ENCODE measurements at regions not wholly inside any gene's neighbourhood (a gene's known extent, or its start where the extent isn't known, plus 50 kb on each side); places are given as distances from the start of the nearest gene placed in this dataset.

DNA sequence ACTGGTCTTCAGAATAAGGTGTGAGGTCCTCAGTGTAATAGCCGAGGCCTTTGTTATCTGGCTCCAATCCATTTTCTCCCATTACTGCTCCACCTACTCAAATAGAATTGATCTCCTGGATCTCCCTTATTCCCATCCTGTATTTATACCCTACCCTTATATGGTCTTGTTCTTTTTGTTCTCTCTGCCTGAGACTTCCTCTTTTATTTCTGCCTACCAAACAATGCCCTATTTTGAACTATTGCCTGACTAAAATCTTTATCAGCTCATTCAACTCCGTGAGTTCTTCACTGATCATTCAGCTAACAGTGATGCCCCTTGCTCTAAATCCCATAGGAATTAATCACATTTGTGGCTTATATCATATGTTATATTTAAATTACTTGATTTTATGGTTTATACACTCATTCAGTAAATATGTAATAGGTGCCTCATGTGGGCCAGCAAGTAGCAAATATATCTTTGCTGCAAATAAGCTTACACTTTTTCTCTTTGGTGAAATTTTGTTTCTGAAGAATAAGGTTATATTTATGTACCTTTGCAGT, 417.5 kb upstream of the MEF2C start:
- Histone ChIP-seq H3K27ac (ENCODE audit: insufficient read depth, low read depth, low read length) (no peak overlapping the region), H3K9me1 (replicated peaks; ENCODE audit: control insufficient read depth, extremely low read depth, insufficient read depth, low read length) (no peaks in the 10 kb centered on the region), H3K9ac (replicated peaks; ENCODE audit: extremely low read depth, insufficient read depth, low read length) (no peak overlapping the region), H3K79me2 (ENCODE audit: control insufficient read depth, insufficient read depth, low read length) (no peaks in the 10 kb centered on the region), H3K4me3 (replicated peaks in 1 of 3; ENCODE audit: insufficient read depth in 1 of 3, low read depth in 1 of 3, low read length in 3 of 3) (no peak overlapping the region), H2AFZ (ENCODE audit: low read depth, low read length) (no peak overlapping the region), H3K27me3 (ENCODE audit: control insufficient read depth in 2 of 2, insufficient read depth in 2 of 2, low read length in 2 of 2) (no peaks in the 10 kb centered on the region), H3K36me3 (ENCODE audit: control insufficient read depth in 2 of 2, extremely low read depth in 1 of 2, insufficient read depth in 2 of 2, low read length in 2 of 2) (no peaks in the 10 kb centered on the region), H4K20me1 (replicated peaks; ENCODE audit: control insufficient read depth, extremely low read depth, insufficient read depth, low read length) (no peaks in the 10 kb centered on the region), H3K4me2 (ENCODE audit: insufficient read depth, low read length) (no peak overlapping the region), H3K4me1 (ENCODE audit: control insufficient read depth, extremely low read depth, insufficient read depth, low read length) (no peaks in the 10 kb centered on the region), H3K9me3 (replicated peaks; ENCODE audit: control insufficient read depth, insufficient read depth, low read length) (no peaks in the 10 kb centered on the region)
- no peak for DNase-seq (ENCODE audit: low read depth, low spot score)
- dilution Hi-C loops (cut with MboI; ENCODE audit: extremely low pct_ligation_motif_present, low sequenced_read_pairs) (no loop called here), intact Hi-C loops (cut with micrococcal nuclease) (no loop called here)
- no peak for FAIRE-seq
- TF ChIP-seq POLR2A (IDR thresholded peaks at IDR 0.05; ENCODE audit: low read depth, low read length) (no peak), FOS (IDR thresholded peaks at IDR 0.05; ENCODE audit: borderline replicate concordance, insufficient read depth, low read length) (no peak), POLR2AphosphoS5 (IDR thresholded peaks at IDR 0.05; ENCODE audit: insufficient read depth, low read depth, low read length) (no peak)
- TF ChIP-seq, protein P1, sequence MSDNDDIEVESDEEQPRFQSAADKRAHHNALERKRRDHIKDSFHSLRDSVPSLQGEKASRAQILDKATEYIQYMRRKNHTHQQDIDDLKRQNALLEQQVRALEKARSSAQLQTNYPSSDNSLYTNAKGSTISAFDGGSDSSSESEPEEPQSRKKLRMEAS (IDR thresholded peaks at IDR 0.05; ENCODE audit: insufficient read depth, insufficient read length), result no peak
- ChIA-PET CTCF (no interaction called here), POLR2A (no interaction called here)
- BruUV-seq (replicated peaks), result no TSS peak

GRCh38 chr5:89299998-89300397, 417.0 kb upstream of the MEF2C start:
- BruUV-seq (replicated peaks), result no TSS peak
- Histone ChIP-seq H3K9me3 (replicated peaks; ENCODE audit: control insufficient read depth, insufficient read depth, low read length) (no peaks in the 10 kb centered on the region), H2AFZ (ENCODE audit: low read depth, low read length) (no peak overlapping the region), H3K36me3 (ENCODE audit: control insufficient read depth in 2 of 2, extremely low read depth in 1 of 2, insufficient read depth in 2 of 2, low read length in 2 of 2) (no peaks in the 10 kb centered on the region), H3K79me2 (ENCODE audit: control insufficient read depth, insufficient read depth, low read length) (no peaks in the 10 kb centered on the region), H3K9me1 (replicated peaks; ENCODE audit: control insufficient read depth, extremely low read depth, insufficient read depth, low read length) (no peaks in the 10 kb centered on the region), H3K4me3 (replicated peaks in 1 of 3; ENCODE audit: insufficient read depth in 1 of 3, low read depth in 1 of 3, low read length in 3 of 3) (no peak overlapping the region), H3K27me3 (ENCODE audit: control insufficient read depth in 2 of 2, insufficient read depth in 2 of 2, low read length in 2 of 2) (no peaks in the 10 kb centered on the region), H3K4me2 (ENCODE audit: insufficient read depth, low read length) (no peak overlapping the region), H3K9ac (replicated peaks; ENCODE audit: extremely low read depth, insufficient read depth, low read length) (no peak overlapping the region), H4K20me1 (replicated peaks; ENCODE audit: control insufficient read depth, extremely low read depth, insufficient read depth, low read length) (no peaks in the 10 kb centered on the region), H3K27ac (ENCODE audit: insufficient read depth, low read depth, low read length) (no peak overlapping the region), H3K4me1 (ENCODE audit: control insufficient read depth, extremely low read depth, insufficient read depth, low read length) (no peaks in the 10 kb centered on the region)
- ChIA-PET CTCF (no interaction called here), POLR2A (no interaction called here)
- DNase-seq (ENCODE audit: low read depth, low spot score) (no peak), FAIRE-seq (no peak)
- dilution Hi-C loops (cut with MboI; ENCODE audit: extremely low pct_ligation_motif_present, low sequenced_read_pairs), result no loop called here
- TF ChIP-seq EZH2 (IDR thresholded peaks at IDR 0.05; ENCODE audit: borderline replicate concordance, low read depth, low read length, severe bottlenecking) (no peak), MYC (IDR thresholded peaks at IDR 0.05; ENCODE audit: low read depth, low read length) (no peak), JUN (IDR thresholded peaks at IDR 0.05; ENCODE audit: borderline replicate concordance, insufficient read depth, insufficient read length, low read depth) (no peak), GATA2 (IDR thresholded peaks at IDR 0.05; ENCODE audit: insufficient read depth, insufficient read length, low read depth, low read length) (no peak), CTCF (IDR thresholded peaks at IDR 0.05; ENCODE audit: extremely low read depth in 1 of 2, insufficient read depth in 1 of 2, low read depth in 1 of 2, low read length in 2 of 2) (no peak), POLR2A (IDR thresholded peaks at IDR 0.05; ENCODE audit: low read depth, low read length) (no peak), FOS (IDR thresholded peaks at IDR 0.05; ENCODE audit: borderline replicate concordance, insufficient read depth, low read length) (no peak), POLR2AphosphoS5 (IDR thresholded peaks at IDR 0.05; ENCODE audit: insufficient read depth, low read depth, low read length) (no peak)
- TF ChIP-seq, protein P1 (IDR thresholded peaks at IDR 0.05; ENCODE audit: insufficient read depth, insufficient read length), result no peak
- intact Hi-C loops (cut with micrococcal nuclease), result no loop called here

Measured in endothelial cell of umbilical vein (primary cell).